ENCODE measurements at regions not wholly inside any gene's neighbourhood (a gene's known extent, or its start where the extent isn't known, plus 50 kb on each side); places are given as distances from the start of the nearest gene placed in this dataset.

GRCh38 chr18:55795101-55795669 lies 207.2 kb upstream of the TCF4 start:
- DNase-seq (ENCODE audit: low spot score in 2 of 2, unreplicated experiment in 2 of 2) = no peak
- Mint-ChIP-seq H3K36me3 (peaks cover 2% of the 10 kb centered on the region), H3K9me3 (peaks cover 5% of the 10 kb centered on the region), H3K4me1 (peaks cover 13% of the 10 kb centered on the region), H3K4me3 (no peak overlapping the region), H3K27me3 (ENCODE audit: low read depth) (no peaks in the 10 kb centered on the region), H3K27ac (peak overlapping the region; percentile 31)
- no peak for TF ChIP-seq CTCF (IDR thresholded peaks at IDR 0.05; ENCODE audit: unreplicated experiment)

- Mint-ChIP-seq H3K27me3 (ENCODE audit: low read depth) (no peaks in the 10 kb centered on the region), H3K4me3 (no peak overlapping the region), H3K9me3 (peaks cover 9% of the 10 kb centered on the region), H3K36me3 (peaks cover 7% of the 10 kb centered on the region), H3K4me1 (peaks cover 14% of the 10 kb centered on the region), H3K27ac (peak overlapping the region; percentile 71)
- TF ChIP-seq CTCF (IDR thresholded peaks at IDR 0.05; ENCODE audit: unreplicated experiment) = no peak
- DNase-seq (ENCODE audit: low spot score in 2 of 2, unreplicated experiment in 2 of 2) = no peak
Measured at GRCh38 chr18:55794288-55795052, 206.5 kb upstream of the TCF4 start.

- H3K4me1 Mint-ChIP-seq = peaks cover 32% of the 10 kb centered on the region
- no peak for TF ChIP-seq CTCF (IDR thresholded peaks at IDR 0.05; ENCODE audit: unreplicated experiment)
- H3K27me3 Mint-ChIP-seq (ENCODE audit: low read depth) = no peaks in the 10 kb centered on the region
- peaks cover 12% of the 10 kb centered on the region for H3K36me3 Mint-ChIP-seq
- H3K9me3 Mint-ChIP-seq = peaks cover 16% of the 10 kb centered on the region
- peak overlapping the region; percentile 37 for H3K27ac Mint-ChIP-seq
- no peak for DNase-seq (ENCODE audit: low spot score in 2 of 2, unreplicated experiment in 2 of 2)
- H3K4me3 Mint-ChIP-seq = no peak overlapping the region
Measured at GRCh38 chr18:55790296-55790695, 202.3 kb upstream of the TCF4 start.

GRCh38 chr18:55787536-55788073 lies 199.6 kb upstream of the TCF4 start:
- Mint-ChIP-seq H3K4me1 (peaks cover 38% of the 10 kb centered on the region), H3K27me3 (ENCODE audit: low read depth) (no peaks in the 10 kb centered on the region), H3K4me3 (no peak overlapping the region), H3K27ac (peak overlapping the region; percentile 33), H3K36me3 (peaks cover 12% of the 10 kb centered on the region), H3K9me3 (peaks cover 16% of the 10 kb centered on the region)
- DNase-seq (ENCODE audit: low spot score in 2 of 2, unreplicated experiment in 2 of 2) = no peak
- no peak for TF ChIP-seq CTCF (IDR thresholded peaks at IDR 0.05; ENCODE audit: unreplicated experiment)

- peaks cover 39% of the 10 kb centered on the region for H3K4me1 Mint-ChIP-seq
- H3K9me3 Mint-ChIP-seq = peaks cover 16% of the 10 kb centered on the region
- no peak overlapping the region for H3K4me3 Mint-ChIP-seq
- peaks cover 12% of the 10 kb centered on the region for H3K36me3 Mint-ChIP-seq
- TF ChIP-seq CTCF (IDR thresholded peaks at IDR 0.05; ENCODE audit: unreplicated experiment) = no peak
- DNase-seq (ENCODE audit: low spot score in 2 of 2, unreplicated experiment in 2 of 2) = no peak
- no peaks in the 10 kb centered on the region for H3K27me3 Mint-ChIP-seq (ENCODE audit: low read depth)
- H3K27ac Mint-ChIP-seq = peak overlapping the region; percentile 52
Measured at GRCh38 chr18:55786651-55787272, 198.8 kb upstream of the TCF4 start.
